ENCODE measurements at regions not wholly inside any gene's neighbourhood (a gene's known extent, or its start where the extent isn't known, plus 50 kb on each side); places are given as distances from the start of the nearest gene placed in this dataset.

DNA sequence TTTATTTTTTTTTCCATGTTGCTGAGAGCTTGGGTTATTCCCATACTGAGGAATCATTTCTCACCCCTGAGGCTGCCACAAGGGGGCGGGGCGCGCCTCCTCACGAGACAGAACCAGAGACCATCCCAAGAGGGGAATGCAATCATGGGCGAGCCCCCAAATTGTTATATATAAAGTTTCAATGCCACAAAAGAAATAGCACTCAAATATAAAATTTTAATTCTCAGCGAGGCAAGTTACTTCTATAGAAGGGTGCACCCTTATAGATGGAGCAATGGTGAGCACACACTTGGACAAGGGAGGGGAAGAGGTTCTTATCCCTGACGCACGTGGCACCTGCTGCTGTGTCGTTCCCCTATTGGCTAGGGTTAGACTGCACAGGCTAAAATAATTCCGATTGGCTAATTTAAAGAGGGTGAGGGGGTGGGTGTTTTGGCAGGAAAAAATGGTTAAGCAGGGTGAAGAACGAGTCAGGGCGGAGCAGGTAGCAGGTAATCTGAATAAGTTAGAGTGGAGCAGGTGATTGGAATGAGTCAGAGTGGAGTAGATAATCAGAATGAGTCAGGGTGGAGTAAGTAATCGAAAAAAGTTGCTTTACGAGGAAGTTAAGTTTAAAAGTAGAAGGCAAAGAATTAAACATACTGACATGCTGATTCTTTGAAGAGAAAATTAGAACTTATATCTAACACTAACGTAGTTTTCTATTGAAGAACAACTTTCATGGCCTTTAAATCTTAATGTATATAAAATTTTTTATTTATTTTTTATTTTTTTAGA lies 177.5 kb downstream of the MTCL1 start (continued):
- TF ChIP-seq, protein P1, sequence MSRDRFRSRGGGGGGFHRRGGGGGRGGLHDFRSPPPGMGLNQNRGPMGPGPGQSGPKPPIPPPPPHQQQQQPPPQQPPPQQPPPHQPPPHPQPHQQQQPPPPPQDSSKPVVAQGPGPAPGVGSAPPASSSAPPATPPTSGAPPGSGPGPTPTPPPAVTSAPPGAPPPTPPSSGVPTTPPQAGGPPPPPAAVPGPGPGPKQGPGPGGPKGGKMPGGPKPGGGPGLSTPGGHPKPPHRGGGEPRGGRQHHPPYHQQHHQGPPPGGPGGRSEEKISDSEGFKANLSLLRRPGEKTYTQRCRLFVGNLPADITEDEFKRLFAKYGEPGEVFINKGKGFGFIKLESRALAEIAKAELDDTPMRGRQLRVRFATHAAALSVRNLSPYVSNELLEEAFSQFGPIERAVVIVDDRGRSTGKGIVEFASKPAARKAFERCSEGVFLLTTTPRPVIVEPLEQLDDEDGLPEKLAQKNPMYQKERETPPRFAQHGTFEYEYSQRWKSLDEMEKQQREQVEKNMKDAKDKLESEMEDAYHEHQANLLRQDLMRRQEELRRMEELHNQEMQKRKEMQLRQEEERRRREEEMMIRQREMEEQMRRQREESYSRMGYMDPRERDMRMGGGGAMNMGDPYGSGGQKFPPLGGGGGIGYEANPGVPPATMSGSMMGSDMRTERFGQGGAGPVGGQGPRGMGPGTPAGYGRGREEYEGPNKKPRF (IDR thresholded peaks at IDR 0.05; ENCODE audit: low read depth, low read length), result no peak
- TF ChIP-seq, protein P2, sequence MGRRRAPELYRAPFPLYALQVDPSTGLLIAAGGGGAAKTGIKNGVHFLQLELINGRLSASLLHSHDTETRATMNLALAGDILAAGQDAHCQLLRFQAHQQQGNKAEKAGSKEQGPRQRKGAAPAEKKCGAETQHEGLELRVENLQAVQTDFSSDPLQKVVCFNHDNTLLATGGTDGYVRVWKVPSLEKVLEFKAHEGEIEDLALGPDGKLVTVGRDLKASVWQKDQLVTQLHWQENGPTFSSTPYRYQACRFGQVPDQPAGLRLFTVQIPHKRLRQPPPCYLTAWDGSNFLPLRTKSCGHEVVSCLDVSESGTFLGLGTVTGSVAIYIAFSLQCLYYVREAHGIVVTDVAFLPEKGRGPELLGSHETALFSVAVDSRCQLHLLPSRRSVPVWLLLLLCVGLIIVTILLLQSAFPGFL (CRISPR knock-in tag; IDR thresholded peaks at IDR 0.05), result no peak
- 0 out of 2 replicates have a peak, but pooled peaks have one; percentile 32 for TF ChIP-seq SMAD4 (CRISPR knock-in tag; conservative IDR thresholded peaks at IDR 0.05)
- no peak for TF ChIP-seq CHD1 (IDR thresholded peaks at IDR 0.05; ENCODE audit: low read length)
- TF ChIP-seq, protein P3, sequence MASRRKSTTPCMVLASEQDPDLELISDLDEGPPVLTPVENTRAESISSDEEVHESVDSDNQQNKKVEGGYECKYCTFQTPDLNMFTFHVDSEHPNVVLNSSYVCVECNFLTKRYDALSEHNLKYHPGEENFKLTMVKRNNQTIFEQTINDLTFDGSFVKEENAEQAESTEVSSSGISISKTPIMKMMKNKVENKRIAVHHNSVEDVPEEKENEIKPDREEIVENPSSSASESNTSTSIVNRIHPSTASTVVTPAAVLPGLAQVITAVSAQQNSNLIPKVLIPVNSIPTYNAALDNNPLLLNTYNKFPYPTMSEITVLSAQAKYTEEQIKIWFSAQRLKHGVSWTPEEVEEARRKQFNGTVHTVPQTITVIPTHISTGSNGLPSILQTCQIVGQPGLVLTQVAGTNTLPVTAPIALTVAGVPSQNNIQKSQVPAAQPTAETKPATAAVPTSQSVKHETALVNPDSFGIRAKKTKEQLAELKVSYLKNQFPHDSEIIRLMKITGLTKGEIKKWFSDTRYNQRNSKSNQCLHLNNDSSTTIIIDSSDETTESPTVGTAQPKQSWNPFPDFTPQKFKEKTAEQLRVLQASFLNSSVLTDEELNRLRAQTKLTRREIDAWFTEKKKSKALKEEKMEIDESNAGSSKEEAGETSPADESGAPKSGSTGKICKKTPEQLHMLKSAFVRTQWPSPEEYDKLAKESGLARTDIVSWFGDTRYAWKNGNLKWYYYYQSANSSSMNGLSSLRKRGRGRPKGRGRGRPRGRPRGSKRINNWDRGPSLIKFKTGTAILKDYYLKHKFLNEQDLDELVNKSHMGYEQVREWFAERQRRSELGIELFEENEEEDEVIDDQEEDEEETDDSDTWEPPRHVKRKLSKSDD (conservative IDR thresholded peaks at IDR 0.05; ENCODE audit: low read length), result no peak
- TF ChIP-seq ELF2 (CRISPR knock-in tag; IDR thresholded peaks at IDR 0.05), result no peak
- TF ChIP-seq BRF1 (IDR thresholded peaks at IDR 0.05; ENCODE audit: borderline replicate concordance, extremely low read depth, insufficient read length), result no peak
- no peak for TF ChIP-seq PRPF4 (IDR thresholded peaks at IDR 0.05; ENCODE audit: insufficient read depth, low read depth, low read length, poor library complexity, severe bottlenecking)
- peak in 1 of 2 experiments; percentile 54; a peak in 1 of 3 replicates for TF ChIP-seq CBX3 (IDR thresholded peaks at IDR 0.05; ENCODE audit: borderline replicate concordance in 1 of 2, low read length in 2 of 2)
- peak; percentile 42 to 53; a peak in 3 of 4 replicates for TF ChIP-seq KDM1A (IDR thresholded peaks at IDR 0.05)
- TF ChIP-seq, protein P4, sequence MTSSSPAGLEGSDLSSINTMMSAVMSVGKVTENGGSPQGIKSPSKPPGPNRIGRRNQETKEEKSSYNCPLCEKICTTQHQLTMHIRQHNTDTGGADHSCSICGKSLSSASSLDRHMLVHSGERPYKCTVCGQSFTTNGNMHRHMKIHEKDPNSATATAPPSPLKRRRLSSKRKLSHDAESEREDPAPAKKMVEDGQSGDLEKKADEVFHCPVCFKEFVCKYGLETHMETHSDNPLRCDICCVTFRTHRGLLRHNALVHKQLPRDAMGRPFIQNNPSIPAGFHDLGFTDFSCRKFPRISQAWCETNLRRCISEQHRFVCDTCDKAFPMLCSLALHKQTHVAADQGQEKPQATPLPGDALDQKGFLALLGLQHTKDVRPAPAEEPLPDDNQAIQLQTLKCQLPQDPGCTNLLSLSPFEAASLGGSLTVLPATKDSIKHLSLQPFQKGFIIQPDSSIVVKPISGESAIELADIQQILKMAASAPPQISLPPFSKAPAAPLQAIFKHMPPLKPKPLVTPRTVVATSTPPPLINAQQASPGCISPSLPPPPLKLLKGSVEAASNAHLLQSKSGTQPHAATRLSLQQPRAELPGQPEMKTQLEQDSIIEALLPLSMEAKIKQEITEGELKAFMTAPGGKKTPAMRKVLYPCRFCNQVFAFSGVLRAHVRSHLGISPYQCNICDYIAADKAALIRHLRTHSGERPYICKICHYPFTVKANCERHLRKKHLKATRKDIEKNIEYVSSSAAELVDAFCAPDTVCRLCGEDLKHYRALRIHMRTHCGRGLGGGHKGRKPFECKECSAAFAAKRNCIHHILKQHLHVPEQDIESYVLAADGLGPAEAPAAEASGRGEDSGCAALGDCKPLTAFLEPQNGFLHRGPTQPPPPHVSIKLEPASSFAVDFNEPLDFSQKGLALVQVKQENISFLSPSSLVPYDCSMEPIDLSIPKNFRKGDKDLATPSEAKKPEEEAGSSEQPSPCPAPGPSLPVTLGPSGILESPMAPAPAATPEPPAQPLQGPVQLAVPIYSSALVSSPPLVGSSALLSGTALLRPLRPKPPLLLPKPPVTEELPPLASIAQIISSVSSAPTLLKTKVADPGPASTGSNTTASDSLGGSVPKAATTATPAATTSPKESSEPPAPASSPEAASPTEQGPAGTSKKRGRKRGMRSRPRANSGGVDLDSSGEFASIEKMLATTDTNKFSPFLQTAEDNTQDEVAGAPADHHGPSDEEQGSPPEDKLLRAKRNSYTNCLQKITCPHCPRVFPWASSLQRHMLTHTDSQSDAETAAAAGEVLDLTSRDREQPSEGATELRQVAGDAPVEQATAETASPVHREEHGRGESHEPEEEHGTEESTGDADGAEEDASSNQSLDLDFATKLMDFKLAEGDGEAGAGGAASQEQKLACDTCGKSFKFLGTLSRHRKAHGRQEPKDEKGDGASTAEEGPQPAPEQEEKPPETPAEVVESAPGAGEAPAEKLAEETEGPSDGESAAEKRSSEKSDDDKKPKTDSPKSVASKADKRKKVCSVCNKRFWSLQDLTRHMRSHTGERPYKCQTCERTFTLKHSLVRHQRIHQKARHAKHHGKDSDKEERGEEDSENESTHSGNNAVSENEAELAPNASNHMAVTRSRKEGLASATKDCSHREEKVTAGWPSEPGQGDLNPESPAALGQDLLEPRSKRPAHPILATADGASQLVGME (CRISPR knock-in tag; IDR thresholded peaks at IDR 0.05), result no peak
- TF ChIP-seq TCFL5 (CRISPR knock-in tag; conservative IDR thresholded peaks at IDR 0.05), result no peak
- TF ChIP-seq TEAD2 (tag; IDR thresholded peaks at IDR 0.05), result no peak
- TF ChIP-seq RAD51 (IDR thresholded peaks at IDR 0.05; ENCODE audit: borderline replicate concordance, low read depth), result peak; percentile 22; the same call in 1 of the 2 replicates
- TF ChIP-seq SMAD2 (IDR thresholded peaks at IDR 0.05; ENCODE audit: low read depth, low read length), result no peak

Measured in K562 (cell line).